ENCODE measurements at regions not wholly inside any gene's neighbourhood (a gene's known extent, or its start where the extent isn't known, plus 50 kb on each side); places are given as distances from the start of the nearest gene placed in this dataset.

GRCh38 chr9:16271967-16272366 lies 598.5 kb downstream of the BNC2 start:
- Mint-ChIP-seq H3K4me3 (ENCODE audit: unreplicated experiment) (no peak overlapping the region), H3K36me3 (ENCODE audit: insufficient read depth, unreplicated experiment) (no peaks in the 10 kb centered on the region), H3K27me3 (ENCODE audit: insufficient read depth, unreplicated experiment) (no peaks in the 10 kb centered on the region), H3K27ac (ENCODE audit: low read depth, unreplicated experiment) (no peak overlapping the region), H3K9me3 (ENCODE audit: unreplicated experiment) (no peaks in the 10 kb centered on the region), H3K4me1 (ENCODE audit: insufficient read depth, unreplicated experiment) (peaks cover 7% of the 10 kb centered on the region)
- intact Hi-C loops (cut with micrococcal nuclease): no loop called here
- no peak for TF ChIP-seq CTCF (IDR thresholded peaks at IDR 0.05; ENCODE audit: unreplicated experiment)
- BruUV-seq (replicated peaks): no TSS peak
- ChIA-PET POLR2A (no interaction called here), CTCF (no interaction called here)
- DNase-seq (ENCODE audit: unreplicated experiment): no peak

GRCh38 chr9:16272776-16273175 lies 597.7 kb downstream of the BNC2 start:
- Mint-ChIP-seq H3K36me3 (ENCODE audit: insufficient read depth, unreplicated experiment) (no peaks in the 10 kb centered on the region), H3K4me3 (ENCODE audit: unreplicated experiment) (no peak overlapping the region), H3K27me3 (ENCODE audit: insufficient read depth, unreplicated experiment) (no peaks in the 10 kb centered on the region), H3K4me1 (ENCODE audit: insufficient read depth, unreplicated experiment) (peaks cover 7% of the 10 kb centered on the region), H3K27ac (ENCODE audit: low read depth, unreplicated experiment) (no peak overlapping the region), H3K9me3 (ENCODE audit: unreplicated experiment) (no peaks in the 10 kb centered on the region)
- intact Hi-C loops (cut with micrococcal nuclease): no loop called here
- TF ChIP-seq CTCF (IDR thresholded peaks at IDR 0.05; ENCODE audit: unreplicated experiment): no peak
- DNase-seq (ENCODE audit: unreplicated experiment): no peak
- BruUV-seq (replicated peaks): no TSS peak
- ChIA-PET CTCF (interaction anchor here (0.6 to 1.3 kb wide), 2 partner anchors 14 to 16 kb away, joined by 3 read pairs; no protein-coding TSS in a partner anchor), POLR2A (interaction anchor here (0.9 kb wide), 1 partner anchor 23 kb away, joined by 4 read pairs; no protein-coding TSS in a partner anchor)

- TF ChIP-seq CTCF (IDR thresholded peaks at IDR 0.05; ENCODE audit: unreplicated experiment): no peak
- intact Hi-C loops (cut with micrococcal nuclease): no loop called here
- peaks cover 7% of the 10 kb centered on the region for H3K4me1 Mint-ChIP-seq (ENCODE audit: insufficient read depth, unreplicated experiment)
- ChIA-PET POLR2A (no interaction called here), CTCF (no interaction called here)
- H3K27ac Mint-ChIP-seq (ENCODE audit: low read depth, unreplicated experiment): no peak overlapping the region
- H3K4me3 Mint-ChIP-seq (ENCODE audit: unreplicated experiment): no peak overlapping the region
- no TSS peak for BruUV-seq (replicated peaks)
- H3K36me3 Mint-ChIP-seq (ENCODE audit: insufficient read depth, unreplicated experiment): no peaks in the 10 kb centered on the region
- peak; percentile 67 for DNase-seq (ENCODE audit: unreplicated experiment)
- no peaks in the 10 kb centered on the region for H3K27me3 Mint-ChIP-seq (ENCODE audit: insufficient read depth, unreplicated experiment)
- H3K9me3 Mint-ChIP-seq (ENCODE audit: unreplicated experiment): no peaks in the 10 kb centered on the region
Observed at GRCh38 chr9:16275795-16276624, 594.5 kb downstream of the BNC2 start.

GRCh38 chr9:16276866-16277265 lies 593.6 kb downstream of the BNC2 start:
- DNase-seq (ENCODE audit: unreplicated experiment): no peak
- Mint-ChIP-seq H3K27ac (ENCODE audit: low read depth, unreplicated experiment) (no peak overlapping the region), H3K4me3 (ENCODE audit: unreplicated experiment) (no peak overlapping the region), H3K9me3 (ENCODE audit: unreplicated experiment) (no peaks in the 10 kb centered on the region), H3K36me3 (ENCODE audit: insufficient read depth, unreplicated experiment) (no peaks in the 10 kb centered on the region), H3K4me1 (ENCODE audit: insufficient read depth, unreplicated experiment) (peaks cover 7% of the 10 kb centered on the region), H3K27me3 (ENCODE audit: insufficient read depth, unreplicated experiment) (no peaks in the 10 kb centered on the region)
- no peak for TF ChIP-seq CTCF (IDR thresholded peaks at IDR 0.05; ENCODE audit: unreplicated experiment)
- CTCF ChIA-PET: no interaction called here
- no TSS peak for BruUV-seq (replicated peaks)
- intact Hi-C loops (cut with micrococcal nuclease): no loop called here
- POLR2A ChIA-PET: no interaction called here
